Endodermal cell (in vitro differentiated cells): ENCODE measurements at regions not wholly inside any gene's neighbourhood (a gene's known extent, or its start where the extent isn't known, plus 50 kb on each side); places are given as distances from the start of the nearest gene placed in this dataset.

Experiments
- DNase-seq: peaks from one replicate; pipeline ENCODE4 v3.0.0-alpha.2; 2017
- H3K27ac ChIP-seq: 2 replicates; pipeline ENCODE4 v1.5.1; 2013; ENCODE audit warnings: mild to moderate bottlenecking, low read depth, low read length, moderate library complexity
- H3K27me3 ChIP-seq: 2 replicates; pipeline ENCODE4 v1.6.1; 2013; ENCODE audit warnings: mild to moderate bottlenecking, low read length, moderate library complexity; ENCODE audit not compliant: insufficient read depth, control insufficient read depth, poor library complexity, severe bottlenecking
- H3K36me3 ChIP-seq: 2 replicates; pipeline ENCODE4 v1.7.0; 2013; ENCODE audit warnings: mild to moderate bottlenecking, low read length, moderate library complexity; ENCODE audit not compliant: control insufficient read depth, insufficient read depth
- H3K4me1 ChIP-seq: one replicate; pipeline ENCODE4 v1.7.0; 2013; ENCODE audit warnings: low read length; ENCODE audit not compliant: control insufficient read depth, insufficient read depth
- H3K4me3 ChIP-seq: 2 replicates; pipeline ENCODE4 v1.5.1; 2013; ENCODE audit warnings: mild to moderate bottlenecking, low read length, moderate library complexity
- H3K9ac ChIP-seq: 2 replicates; pipeline ENCODE4 v1.6.1; 2013; ENCODE audit warnings: mild to moderate bottlenecking, low read length, moderate library complexity; ENCODE audit not compliant: poor library complexity, severe bottlenecking; ENCODE audit errors: extremely low read depth
- H3K9me3 ChIP-seq: 2 replicates; pipeline ENCODE4 v1.6.1; 2013; ENCODE audit warnings: mild to moderate bottlenecking, low read length, moderate library complexity; ENCODE audit not compliant: control insufficient read depth
- H3K27ac Mint-ChIP-seq: 2 replicates; pipeline ENCODE4 v1.8.0; 2020; ENCODE audit warnings: mixed read lengths
- H3K27me3 Mint-ChIP-seq: 2 replicates; pipeline ENCODE4 v1.8.0; 2021; ENCODE audit warnings: mild to moderate bottlenecking, mixed read lengths; ENCODE audit not compliant: insufficient read depth
- H3K36me3 Mint-ChIP-seq: 2 replicates; pipeline ENCODE4 v1.8.0; 2020; ENCODE audit warnings: low read depth, mixed read lengths
- H3K4me1 Mint-ChIP-seq: 2 replicates; pipeline ENCODE4 v1.8.0; 2020; ENCODE audit warnings: mixed read lengths
- H3K4me3 Mint-ChIP-seq: 2 replicates; pipeline ENCODE4 v1.8.0; 2020; ENCODE audit warnings: mild to moderate bottlenecking, moderate library complexity, mixed read lengths
- H3K9me3 Mint-ChIP-seq: 2 replicates; pipeline ENCODE4 v1.8.0; 2020; ENCODE audit warnings: mild to moderate bottlenecking, mixed read lengths
- CTCF ChIP-seq: fragments of 200-600 bp; sonication (generic); conservative IDR thresholded peaks from 2 replicates; pipeline ENCODE4 v1.5.0; 2021; ENCODE audit warnings: antibody characterized with exemption, mild to moderate bottlenecking
- WGBS, 2 experiments: methylation state at CpG; one replicate each; pipeline versions ENCODE4 v1.1.5 to v1.1.7; 2013; ENCODE audit warnings: missing lambda C conversion rate in 2 of 2, mixed read lengths in 1 of 2; ENCODE audit not compliant: insufficient coverage in 1 of 2, insufficient read length in 1 of 2; 5-methylcytosine and 5-hydroxymethylcytosine counted together

DNA sequence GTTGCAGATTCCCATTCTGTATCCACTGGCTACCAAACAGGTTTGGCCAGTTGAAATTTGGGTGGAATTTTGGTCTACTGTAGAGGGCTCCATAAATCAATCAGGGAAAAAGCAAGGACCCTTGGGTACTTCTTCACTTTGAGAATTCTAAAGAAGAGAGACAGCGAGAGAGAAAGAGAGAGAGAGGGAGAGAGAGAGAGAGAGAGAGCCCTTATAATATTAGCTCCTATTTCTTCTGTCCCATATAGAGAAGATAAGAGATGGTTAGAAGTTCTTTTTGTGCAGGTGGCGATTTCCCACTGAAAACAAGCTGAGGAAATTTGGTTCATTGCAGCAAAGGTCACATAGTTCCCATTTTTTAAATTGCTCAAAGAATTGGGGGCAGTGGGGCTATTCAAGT, 88.6 kb upstream of the ZNF536 start:
- Mint-ChIP-seq H3K27me3 (peaks cover 9% of the 10 kb centered on the region), H3K4me1 (peaks cover 2% of the 10 kb centered on the region), H3K27ac (no peak overlapping the region), H3K4me3 (no peak overlapping the region), H3K36me3 (no peaks in the 10 kb centered on the region), H3K9me3 (no peaks in the 10 kb centered on the region)
- no peak overlapping the region for H3K27ac ChIP-seq
- no peak overlapping the region for H3K9ac ChIP-seq
- TF ChIP-seq CTCF: no peak
- no peaks in the 10 kb centered on the region for H3K4me1 ChIP-seq
- no peak for DNase-seq
- no peak overlapping the region for H3K4me3 ChIP-seq
- H3K36me3 ChIP-seq: no peaks in the 10 kb centered on the region
- no peaks in the 10 kb centered on the region for H3K27me3 ChIP-seq
- 90 to 92% methylated on average over 2 of the region's 2 CpGs for WGBS, 2 experiments
- no peaks in the 10 kb centered on the region for H3K9me3 ChIP-seq

- no peak overlapping the region for H3K4me3 Mint-ChIP-seq
- no peaks in the 10 kb centered on the region for H3K4me1 ChIP-seq
- H3K27me3 Mint-ChIP-seq: peaks cover 9% of the 10 kb centered on the region
- H3K27ac Mint-ChIP-seq: no peak overlapping the region
- TF ChIP-seq CTCF: no peak
- H3K9me3 ChIP-seq: no peaks in the 10 kb centered on the region
- H3K9me3 Mint-ChIP-seq: no peaks in the 10 kb centered on the region
- H3K4me1 Mint-ChIP-seq: peaks cover 2% of the 10 kb centered on the region
- 87 to 88% methylated on average over 5 to 6 of the region's 6 CpGs for WGBS, 2 experiments
- H3K4me3 ChIP-seq: no peak overlapping the region
- no peaks in the 10 kb centered on the region for H3K27me3 ChIP-seq
- no peak for DNase-seq
- H3K27ac ChIP-seq: no peak overlapping the region
- H3K9ac ChIP-seq: no peak overlapping the region
- no peaks in the 10 kb centered on the region for H3K36me3 ChIP-seq
- no peaks in the 10 kb centered on the region for H3K36me3 Mint-ChIP-seq
Observed at GRCh38 chr19:30284209-30284608, 88.0 kb upstream of the ZNF536 start.

- H3K4me3 Mint-ChIP-seq: no peak overlapping the region
- H3K36me3 ChIP-seq: no peaks in the 10 kb centered on the region
- no peaks in the 10 kb centered on the region for H3K27me3 ChIP-seq
- H3K9ac ChIP-seq: no peak overlapping the region
- no peak for DNase-seq
- no peak for TF ChIP-seq CTCF
- WGBS, 2 experiments: 80% methylated on average over 2 of the region's 3 CpGs; no CpG with 5 or more reads in 1 of the 2 experiments
- no peaks in the 10 kb centered on the region for H3K9me3 Mint-ChIP-seq
- peaks cover 8% of the 10 kb centered on the region for H3K27me3 Mint-ChIP-seq
- no peak overlapping the region for H3K27ac ChIP-seq
- no peak overlapping the region for H3K27ac Mint-ChIP-seq
- H3K9me3 ChIP-seq: no peaks in the 10 kb centered on the region
- no peak overlapping the region for H3K4me3 ChIP-seq
- no peaks in the 10 kb centered on the region for H3K4me1 ChIP-seq
- peaks cover 2% of the 10 kb centered on the region for H3K4me1 Mint-ChIP-seq
- H3K36me3 Mint-ChIP-seq: no peaks in the 10 kb centered on the region
Observed at GRCh38 chr19:30284885-30285284, 87.3 kb upstream of the ZNF536 start.
